Neural cell (in vitro differentiated cells): ENCODE measurements at regions not wholly inside any gene's neighbourhood (a gene's known extent, or its start where the extent isn't known, plus 50 kb on each side); places are given as distances from the start of the nearest gene placed in this dataset.

Experiments
- H2AFZ ChIP-seq: fragments of 200-600, 300-800 bp; sonication (generic), shearing (Covaris generic); 2 replicates; pipeline ENCODE4 v1.6.0; 2014; ENCODE audit warnings: low read depth, mild to moderate bottlenecking, antibody characterized with exemption, low read length, moderate library complexity
- H3F3A ChIP-seq: fragments of 200-600 bp; shearing (Covaris generic); 2 replicates; pipeline ENCODE4 v1.6.1; 2016; ENCODE audit warnings: mild to moderate bottlenecking, moderate library complexity, mixed read lengths, antibody characterized with exemption, low read length; ENCODE audit not compliant: insufficient read depth, poor library complexity, severe bottlenecking
- H3K27ac ChIP-seq: fragments of 200-600, 300-800 bp; sonication (generic), shearing (Covaris generic); 2 replicates; pipeline ENCODE4 v1.5.1; 2014; ENCODE audit warnings: mild to moderate bottlenecking, low read length, moderate library complexity
- H3K27me3 ChIP-seq: fragments of 300-800, 200-600 bp; sonication (generic), shearing (Covaris generic); 2 replicates; pipeline ENCODE4 v1.6.0; 2014; ENCODE audit warnings: mild to moderate bottlenecking, low read depth, low read length, moderate library complexity; ENCODE audit not compliant: insufficient read depth
- H3K36me3 ChIP-seq: fragments of 300-800, 200-600 bp; sonication (generic), shearing (Covaris generic); 2 replicates; pipeline ENCODE4 v1.5.1; 2014; ENCODE audit warnings: mild to moderate bottlenecking, antibody characterized with exemption, low read length, moderate library complexity; ENCODE audit not compliant: insufficient read depth
- H3K4me2 ChIP-seq: fragments of 300-800, 200-600 bp; sonication (generic), shearing (Covaris generic); 2 replicates; pipeline ENCODE4 v1.6.0; 2014; ENCODE audit warnings: mild to moderate bottlenecking, low read length
- H3K4me3 ChIP-seq: fragments of 300-800, 200-600 bp; sonication (generic), shearing (Covaris generic); 2 replicates; pipeline ENCODE4 v1.5.1; 2014; ENCODE audit warnings: mild to moderate bottlenecking, low read length, moderate library complexity
- H3K79me2 ChIP-seq: fragments of 200-600 bp; shearing (Covaris generic); replicated peaks from 2 replicates; pipeline ENCODE4 v1.6.0; 2014; ENCODE audit warnings: mild to moderate bottlenecking, low read length, moderate library complexity; ENCODE audit not compliant: insufficient read depth
- H3K9ac ChIP-seq: fragments of 300-800, 200-600 bp; sonication (generic), shearing (Covaris generic); 2 replicates; pipeline ENCODE4 v1.6.1; 2016; ENCODE audit warnings: mild to moderate bottlenecking, low read length, mixed read lengths
- H3K9me2 ChIP-seq: fragments of 200-600 bp; shearing (Covaris generic); 2 replicates; pipeline ENCODE4 v1.6.1; 2016; ENCODE audit warnings: mild to moderate bottlenecking, low read length, mixed read lengths; ENCODE audit not compliant: insufficient read depth
- H3K9me3 ChIP-seq: fragments of 200-600, 300-800 bp; sonication (generic), shearing (Covaris generic); 2 replicates; pipeline ENCODE4 v1.6.1; 2016; ENCODE audit warnings: mild to moderate bottlenecking, mixed run types, low read length, moderate library complexity, mixed read lengths
- H4K20me1 ChIP-seq: fragments of 200-600 bp; shearing (Covaris generic); 2 replicates; pipeline ENCODE4 v1.6.1; 2016; ENCODE audit warnings: mild to moderate bottlenecking, mixed run types; ENCODE audit not compliant: insufficient read depth
- EP300 ChIP-seq: fragments of 450-650 bp; conservative IDR thresholded peaks from 2 replicates; pipeline ENCODE4 v1.6.1; 2014; ENCODE audit warnings: antibody characterized with exemption, mild to moderate bottlenecking, moderate library complexity; ENCODE audit not compliant: poor library complexity, severe bottlenecking
- EZH2 ChIP-seq: fragments of 200-600, 300-800 bp; shearing (Covaris generic), sonication (generic); IDR thresholded peaks from 2 replicates; pipeline ENCODE4 v1.6.1; 2014; ENCODE audit warnings: antibody characterized with exemption, low read length, borderline replicate concordance, mild to moderate bottlenecking; ENCODE audit not compliant: insufficient read depth, poor library complexity, severe bottlenecking
- MXI1 ChIP-seq: fragments of 450-650 bp; conservative IDR thresholded peaks from 2 replicates; pipeline ENCODE4 v1.6.1; 2014; ENCODE audit warnings: antibody characterized with exemption, mild to moderate bottlenecking; ENCODE audit not compliant: poor library complexity, severe bottlenecking
- POLR2AphosphoS5 ChIP-seq: IDR thresholded peaks from 2 replicates; pipeline ENCODE4 v1.6.1; 2012
- RAD21 ChIP-seq: fragments of 450-650 bp; conservative IDR thresholded peaks from 2 replicates; pipeline ENCODE4 v1.6.1; 2014; ENCODE audit warnings: antibody characterized with exemption, mild to moderate bottlenecking, moderate library complexity
- REST ChIP-seq: IDR thresholded peaks from 2 replicates; pipeline ENCODE4 v1.6.1; 2012; ENCODE audit warnings: borderline replicate concordance
- SMC3 ChIP-seq: fragments of 450-650 bp; conservative IDR thresholded peaks from 2 replicates; pipeline ENCODE4 v1.6.1; 2014; ENCODE audit warnings: antibody characterized with exemption, mild to moderate bottlenecking, moderate library complexity; ENCODE audit not compliant: poor library complexity
- TAF1 ChIP-seq: IDR thresholded peaks from 2 replicates; pipeline ENCODE4 v1.6.1; 2012; ENCODE audit warnings: low read depth
- TF ChIP-seq, protein P1 (sequence below): fragments of 450-650 bp; IDR thresholded peaks from 2 replicates; pipeline ENCODE4 v1.5.1; 2014; ENCODE audit warnings: antibody characterized with exemption, mild to moderate bottlenecking, moderate library complexity; ENCODE audit not compliant: poor library complexity, severe bottlenecking

GRCh38 chr6:22364306-22364705 lies 67.5 kb upstream of the PRL start:
- no peaks in the 10 kb centered on the region for H3F3A ChIP-seq
- no peak overlapping the region for H2AFZ ChIP-seq
- TF ChIP-seq, protein P1, sequence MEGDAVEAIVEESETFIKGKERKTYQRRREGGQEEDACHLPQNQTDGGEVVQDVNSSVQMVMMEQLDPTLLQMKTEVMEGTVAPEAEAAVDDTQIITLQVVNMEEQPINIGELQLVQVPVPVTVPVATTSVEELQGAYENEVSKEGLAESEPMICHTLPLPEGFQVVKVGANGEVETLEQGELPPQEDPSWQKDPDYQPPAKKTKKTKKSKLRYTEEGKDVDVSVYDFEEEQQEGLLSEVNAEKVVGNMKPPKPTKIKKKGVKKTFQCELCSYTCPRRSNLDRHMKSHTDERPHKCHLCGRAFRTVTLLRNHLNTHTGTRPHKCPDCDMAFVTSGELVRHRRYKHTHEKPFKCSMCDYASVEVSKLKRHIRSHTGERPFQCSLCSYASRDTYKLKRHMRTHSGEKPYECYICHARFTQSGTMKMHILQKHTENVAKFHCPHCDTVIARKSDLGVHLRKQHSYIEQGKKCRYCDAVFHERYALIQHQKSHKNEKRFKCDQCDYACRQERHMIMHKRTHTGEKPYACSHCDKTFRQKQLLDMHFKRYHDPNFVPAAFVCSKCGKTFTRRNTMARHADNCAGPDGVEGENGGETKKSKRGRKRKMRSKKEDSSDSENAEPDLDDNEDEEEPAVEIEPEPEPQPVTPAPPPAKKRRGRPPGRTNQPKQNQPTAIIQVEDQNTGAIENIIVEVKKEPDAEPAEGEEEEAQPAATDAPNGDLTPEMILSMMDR: no peak
- no peak for TF ChIP-seq EZH2
- TF ChIP-seq TAF1: no peak
- TF ChIP-seq SMC3: no peak
- no peak for TF ChIP-seq RAD21
- TF ChIP-seq MXI1: no peak
- TF ChIP-seq EP300: no peak
- no peak for TF ChIP-seq POLR2AphosphoS5
- TF ChIP-seq REST: no peak
- no peaks in the 10 kb centered on the region for H4K20me1 ChIP-seq
- no peak overlapping the region for H3K4me2 ChIP-seq
- no peak overlapping the region for H3K4me3 ChIP-seq
- H3K36me3 ChIP-seq: no peaks in the 10 kb centered on the region
- H3K27ac ChIP-seq: no peak overlapping the region
- H3K9ac ChIP-seq: no peak overlapping the region
- H3K9me2 ChIP-seq: no peaks in the 10 kb centered on the region
- H3K9me3 ChIP-seq: no peaks in the 10 kb centered on the region
- no peaks in the 10 kb centered on the region for H3K27me3 ChIP-seq
- H3K79me2 ChIP-seq: no peaks in the 10 kb centered on the region

DNA sequence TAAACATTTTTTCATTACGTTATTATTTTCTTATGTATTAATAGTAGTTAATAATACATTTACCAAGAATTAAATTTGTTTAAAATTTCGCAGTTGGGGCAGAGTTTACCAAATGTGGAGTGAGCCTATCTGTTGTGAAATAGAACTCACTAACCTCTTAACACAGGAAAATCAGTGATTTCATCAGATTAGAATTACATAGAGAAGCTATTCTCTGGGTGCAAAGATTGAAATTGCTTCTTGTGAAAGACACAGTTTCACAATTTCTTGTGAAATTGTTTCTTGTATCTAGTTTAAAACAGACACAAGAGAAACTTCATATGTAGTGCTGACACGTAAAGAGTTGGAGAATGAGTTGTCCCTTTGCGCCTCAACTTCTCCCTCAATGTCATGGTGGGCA lies 69.4 kb upstream of the PRL start:
- Histone ChIP-seq H3K9me3 (no peaks in the 10 kb centered on the region), H3K27ac (no peak overlapping the region), H3K9me2 (no peaks in the 10 kb centered on the region), H3K4me3 (no peak overlapping the region), H3K36me3 (no peaks in the 10 kb centered on the region), H2AFZ (no peak overlapping the region), H4K20me1 (no peaks in the 10 kb centered on the region), H3F3A (no peaks in the 10 kb centered on the region), H3K4me2 (no peak overlapping the region), H3K79me2 (no peaks in the 10 kb centered on the region), H3K27me3 (no peaks in the 10 kb centered on the region), H3K9ac (no peak overlapping the region)
- TF ChIP-seq POLR2AphosphoS5 (no peak), RAD21 (no peak), SMC3 (no peak), TAF1 (no peak), EZH2 (no peak), REST (no peak), EP300 (no peak), MXI1 (no peak)
- TF ChIP-seq, protein P1: no peak
